Forelimb muscle (tissue), 1 donor: ENCODE measurements at regions not wholly inside any gene's neighbourhood (a gene's known extent, or its start where the extent isn't known, plus 50 kb on each side); places are given as distances from the start of the nearest gene placed in this dataset.
"Not testable (repeated sequence)": the region's sequence is repeated elsewhere in the genome, so short reads cannot be mapped to it uniquely, and the experiment has no call there.

Source experiments
- DNase-seq: peaks from one replicate; pipeline ENCODE4 v3.0.0-alpha.2; 2013; ENCODE audit warnings: low read depth

GRCh38 chr2:7523481-7524120, 606.4 kb downstream of the RNF144A start:
- no peak for DNase-seq

- no peak for DNase-seq
These were observed 607.0 kb downstream of the RNF144A start for GRCh38 chr2:7524195-7524594.

- DNase-seq: no peak
These were observed 608.5 kb downstream of the RNF144A start for GRCh38 chr2:7525746-7526145.

GRCh38 chr2:7527165-7527722, 610.0 kb downstream of the RNF144A start:
- no peak for DNase-seq

GRCh38 chr2:7530001-7530400, 612.8 kb downstream of the RNF144A start:
- DNase-seq: no peak

- DNase-seq: no peak
These were observed 621.9 kb downstream of the RNF144A start for GRCh38 chr2:7539077-7539476.

- no peak for DNase-seq
These were observed 622.5 kb downstream of the RNF144A start for GRCh38 chr2:7539760-7540159.

- no peak for DNase-seq
These were observed 635.8 kb downstream of the RNF144A start for GRCh38 chr2:7552825-7553570.

GRCh38 chr2:7555260-7555659, 638.0 kb downstream of the RNF144A start:
- no peak for DNase-seq

GRCh38 chr2:7557376-7557775, 640.2 kb downstream of the RNF144A start:
- no peak for DNase-seq

GRCh38 chr2:7559791-7560190, 642.6 kb downstream of the RNF144A start:
- no peak for DNase-seq

GRCh38 chr2:7566382-7566881, 649.2 kb downstream of the RNF144A start:
- no peak for DNase-seq

- DNase-seq: not testable (repeated sequence)
These were observed 649.9 kb downstream of the RNF144A start for GRCh38 chr2:7567116-7567515.

GRCh38 chr2:7567646-7568045, 650.4 kb downstream of the RNF144A start:
- no peak for DNase-seq

GRCh38 chr2:7570247-7570646, 653.0 kb downstream of the RNF144A start:
- DNase-seq: no peak

- no peak for DNase-seq
These were observed 654.5 kb downstream of the RNF144A start for GRCh38 chr2:7571701-7572100.

- DNase-seq: no peak
These were observed 655.2 kb downstream of the RNF144A start for GRCh38 chr2:7572450-7572849.

- DNase-seq: no peak
These were observed 656.1 kb downstream of the RNF144A start for GRCh38 chr2:7573166-7573825.

GRCh38 chr2:7574385-7574784, 657.2 kb downstream of the RNF144A start:
- DNase-seq: no peak

GRCh38 chr2:7577769-7578168, 660.6 kb downstream of the RNF144A start:
- no peak for DNase-seq

- DNase-seq: no peak
These were observed 666.8 kb downstream of the RNF144A start for GRCh38 chr2:7584017-7584416.

GRCh38 chr2:7586898-7587297, 669.7 kb downstream of the RNF144A start:
- no peak for DNase-seq
